ENCODE measurements at regions not wholly inside any gene's neighbourhood (a gene's known extent, or its start where the extent isn't known, plus 50 kb on each side); places are given as distances from the start of the nearest gene placed in this dataset.

GRCh38 chr10:78449554-78449953 is 415.9 kb downstream of the RPS24 start:
- no peak overlapping the region for H3K4me3 ChIP-seq (ENCODE audit: low read depth, low read length)
- DNase-seq (ENCODE audit: low read depth): no peak
- no peak for TF ChIP-seq CTCF (conservative IDR thresholded peaks at IDR 0.05; ENCODE audit: low read depth, low read length)

- no peak for TF ChIP-seq CTCF (conservative IDR thresholded peaks at IDR 0.05; ENCODE audit: low read depth, low read length)
- no peak overlapping the region for H3K4me3 ChIP-seq (ENCODE audit: low read depth, low read length)
- no peak for DNase-seq (ENCODE audit: low read depth)
Observed at GRCh38 chr10:78450239-78450638, 416.6 kb downstream of the RPS24 start.

GRCh38 chr10:78450807-78451485 is 417.3 kb downstream of the RPS24 start:
- DNase-seq (ENCODE audit: low read depth): no peak
- H3K4me3 ChIP-seq (ENCODE audit: low read depth, low read length): no peak overlapping the region
- TF ChIP-seq CTCF (conservative IDR thresholded peaks at IDR 0.05; ENCODE audit: low read depth, low read length): no peak

GRCh38 chr10:78451592-78451991 is 417.9 kb downstream of the RPS24 start:
- H3K4me3 ChIP-seq (ENCODE audit: low read depth, low read length): no peak overlapping the region
- no peak for DNase-seq (ENCODE audit: low read depth)
- no peak for TF ChIP-seq CTCF (conservative IDR thresholded peaks at IDR 0.05; ENCODE audit: low read depth, low read length)

- H3K4me3 ChIP-seq (ENCODE audit: low read depth, low read length): no peak overlapping the region
- TF ChIP-seq CTCF (conservative IDR thresholded peaks at IDR 0.05; ENCODE audit: low read depth, low read length): no peak
- DNase-seq (ENCODE audit: low read depth): no peak
Observed at GRCh38 chr10:78454123-78454645, 420.5 kb downstream of the RPS24 start.

GRCh38 chr10:78455236-78455635 is 421.6 kb downstream of the RPS24 start:
- no peak for TF ChIP-seq CTCF (conservative IDR thresholded peaks at IDR 0.05; ENCODE audit: low read depth, low read length)
- H3K4me3 ChIP-seq (ENCODE audit: low read depth, low read length): no peak overlapping the region

GRCh38 chr10:78455811-78456210 is 422.1 kb downstream of the RPS24 start:
- DNase-seq (ENCODE audit: low read depth): no peak
- TF ChIP-seq CTCF (conservative IDR thresholded peaks at IDR 0.05; ENCODE audit: low read depth, low read length): no peak
- no peak overlapping the region for H3K4me3 ChIP-seq (ENCODE audit: low read depth, low read length)

More at GRCh38 chr10:78455236-78455635, 421.6 kb downstream of the RPS24 start:
- DNase-seq (ENCODE audit: low read depth): no peak

Measured in epithelial cell of proximal tubule (primary cell).